Epidermal melanocyte (primary cell): ENCODE measurements at regions not wholly inside any gene's neighbourhood (a gene's known extent, or its start where the extent isn't known, plus 50 kb on each side); places are given as distances from the start of the nearest gene placed in this dataset.

Source experiments
- DNase-seq: peaks from one replicate; pipeline ENCODE4 v3.0.0; 2011; ENCODE audit warnings: low spot score; ENCODE audit not compliant: insufficient read length

- DNase-seq: no peak
These were observed 167.2 kb upstream of the IRX4 start for GRCh38 chr5:2049876-2050275.

- no peak for DNase-seq
These were observed 165.9 kb upstream of the IRX4 start for GRCh38 chr5:2048664-2049063.

GRCh38 chr5:2047341-2047927 is 164.7 kb upstream of the IRX4 start:
- no peak for DNase-seq

- DNase-seq: no peak
These were observed 161.3 kb upstream of the IRX4 start for GRCh38 chr5:2044041-2044440.

GRCh38 chr5:2039180-2039531 is 156.4 kb upstream of the IRX4 start:
- no peak for DNase-seq

- peak; percentile 49 for DNase-seq
These were observed 155.8 kb upstream of the IRX4 start for GRCh38 chr5:2038321-2039179.

GRCh38 chr5:2036885-2037284 is 154.2 kb upstream of the IRX4 start:
- no peak for DNase-seq

GRCh38 chr5:2032432-2032831 is 149.7 kb upstream of the IRX4 start:
- DNase-seq: no peak

GRCh38 chr5:2031581-2031980 is 148.9 kb upstream of the IRX4 start:
- DNase-seq: no peak

GRCh38 chr5:2030131-2030530 is 147.4 kb upstream of the IRX4 start:
- no peak for DNase-seq

- DNase-seq: no peak
These were observed 146.5 kb upstream of the IRX4 start for GRCh38 chr5:2029206-2029605.

GRCh38 chr5:2027790-2028189 is 145.1 kb upstream of the IRX4 start:
- no peak for DNase-seq

GRCh38 chr5:2024986-2025721 is 142.4 kb upstream of the IRX4 start:
- DNase-seq: no peak

GRCh38 chr5:2023196-2023595 is 140.5 kb upstream of the IRX4 start:
- no peak for DNase-seq

- DNase-seq: no peak
These were observed 139.7 kb upstream of the IRX4 start for GRCh38 chr5:2022436-2022835.

- DNase-seq: no peak
These were observed 138.9 kb upstream of the IRX4 start for GRCh38 chr5:2021484-2022176.

- DNase-seq: no peak
These were observed 138.0 kb upstream of the IRX4 start for GRCh38 chr5:2020730-2021129.

- DNase-seq: no peak
These were observed 137.0 kb upstream of the IRX4 start for GRCh38 chr5:2019716-2020115.

GRCh38 chr5:2018390-2018724 is 135.6 kb upstream of the IRX4 start:
- no peak for DNase-seq

- no peak for DNase-seq
These were observed 135.0 kb upstream of the IRX4 start for GRCh38 chr5:2017540-2018389.

GRCh38 chr5:2015961-2016360 is 133.2 kb upstream of the IRX4 start:
- DNase-seq: no peak
